Activated naive CD4-positive, alpha-beta T cell treated with anti-CD3 and anti-CD28 coated beads, Interleukin-2, amount 50 U/mL, for 72 hours (primary cell): ENCODE measurements at regions not wholly inside any gene's neighbourhood (a gene's known extent, or its start where the extent isn't known, plus 50 kb on each side); places are given as distances from the start of the nearest gene placed in this dataset.

Experiments
- ATAC-seq, 2 donors: fragments of 150-1000 bp; cut with Tn5 transposase; 2 replicates each; pipeline ENCODE4 v1.10.0; 2021; ENCODE audit warnings: mild to moderate bottlenecking in 2 of 2, moderate library complexity in 2 of 2
- DNase-seq, 2 donors: peaks; one replicate each; pipeline ENCODE4 v3.0.0; 2021 to 2022; ENCODE audit warnings: low spot score in 2 of 2
- H3K27ac Mint-ChIP-seq, 2 donors: one replicate each; pipeline ENCODE4 v1.8.0; 2022; ENCODE audit warnings: mild to moderate bottlenecking in 2 of 2, mixed read lengths in 2 of 2
- H3K36me3 Mint-ChIP-seq, 2 donors: one replicate each; pipeline ENCODE4 v1.8.0; 2022; ENCODE audit warnings: mixed read lengths in 2 of 2
- H3K9me3 Mint-ChIP-seq, 2 donors: one replicate each; pipeline ENCODE4 v1.8.0; 2022; ENCODE audit warnings: mixed read lengths in 2 of 2

DNA sequence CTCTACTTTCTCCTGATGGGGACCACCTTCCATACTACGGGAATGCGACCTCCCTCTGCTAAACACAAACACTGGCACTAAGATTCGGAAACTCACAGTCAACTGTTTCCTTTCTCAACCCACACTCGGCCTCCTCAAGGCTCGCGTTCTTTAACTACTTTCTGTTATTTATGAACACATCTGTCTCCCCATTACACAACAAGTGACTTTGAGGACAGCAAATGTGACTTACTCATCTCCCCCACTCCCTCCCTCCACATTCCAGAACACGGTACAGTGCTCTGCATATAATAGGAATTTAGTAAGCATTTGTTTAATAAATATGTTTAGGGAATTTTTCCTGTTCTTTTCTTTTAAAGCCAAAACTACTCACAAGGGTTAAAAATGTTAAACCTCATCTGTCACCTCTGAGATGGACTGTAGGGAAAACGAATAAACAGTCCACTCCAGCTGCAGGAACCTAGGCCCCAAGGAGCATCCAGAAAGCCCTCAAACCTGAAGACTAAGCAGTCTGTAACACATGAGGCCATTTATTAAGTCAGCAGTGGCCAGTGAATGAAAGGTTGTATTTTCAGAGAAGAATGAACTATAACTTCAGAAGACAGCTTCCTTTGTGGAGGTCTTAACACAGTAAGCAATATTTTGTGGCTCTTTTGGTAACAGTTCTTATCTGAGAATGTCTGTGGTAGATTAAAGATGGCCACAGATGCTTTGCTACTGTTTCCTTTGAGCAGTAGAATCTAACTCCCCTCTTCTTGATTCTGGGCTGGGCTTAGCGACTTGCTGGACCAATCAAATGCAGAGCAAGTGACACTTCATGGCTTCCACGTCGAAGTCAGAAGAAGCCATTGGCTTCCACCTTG lies 209.6 kb upstream of the DTNBP1 start:
- Mint-ChIP-seq H3K36me3 (no peaks in the 10 kb centered on the region), H3K9me3 (no peaks in the 10 kb centered on the region), H3K27ac (no peak overlapping the region)
- ATAC-seq: no peak
- DNase-seq: no peak

DNA sequence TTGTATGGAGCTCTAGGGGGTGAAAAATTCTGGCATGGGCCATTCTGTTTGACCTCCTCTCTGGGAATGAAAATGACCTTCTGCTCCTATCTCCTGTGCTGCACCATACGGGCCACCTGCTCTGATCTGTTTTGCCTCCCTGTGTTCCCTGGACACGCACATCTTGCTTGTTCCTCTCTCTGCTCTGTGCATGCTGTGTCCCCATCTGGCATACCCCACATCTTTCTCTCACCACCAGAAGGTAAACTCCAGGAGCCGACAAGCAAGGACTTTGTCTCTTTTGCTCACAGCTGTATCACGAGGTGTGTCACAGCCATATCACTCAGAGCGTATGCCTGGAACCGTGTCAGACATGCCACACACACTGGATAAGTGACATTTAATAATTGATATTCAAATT lies 208.4 kb upstream of the DTNBP1 start:
- no peaks in the 10 kb centered on the region for H3K36me3 Mint-ChIP-seq
- no peak for DNase-seq
- no peak overlapping the region for H3K27ac Mint-ChIP-seq
- H3K9me3 Mint-ChIP-seq: no peaks in the 10 kb centered on the region
- ATAC-seq: no peak

DNA sequence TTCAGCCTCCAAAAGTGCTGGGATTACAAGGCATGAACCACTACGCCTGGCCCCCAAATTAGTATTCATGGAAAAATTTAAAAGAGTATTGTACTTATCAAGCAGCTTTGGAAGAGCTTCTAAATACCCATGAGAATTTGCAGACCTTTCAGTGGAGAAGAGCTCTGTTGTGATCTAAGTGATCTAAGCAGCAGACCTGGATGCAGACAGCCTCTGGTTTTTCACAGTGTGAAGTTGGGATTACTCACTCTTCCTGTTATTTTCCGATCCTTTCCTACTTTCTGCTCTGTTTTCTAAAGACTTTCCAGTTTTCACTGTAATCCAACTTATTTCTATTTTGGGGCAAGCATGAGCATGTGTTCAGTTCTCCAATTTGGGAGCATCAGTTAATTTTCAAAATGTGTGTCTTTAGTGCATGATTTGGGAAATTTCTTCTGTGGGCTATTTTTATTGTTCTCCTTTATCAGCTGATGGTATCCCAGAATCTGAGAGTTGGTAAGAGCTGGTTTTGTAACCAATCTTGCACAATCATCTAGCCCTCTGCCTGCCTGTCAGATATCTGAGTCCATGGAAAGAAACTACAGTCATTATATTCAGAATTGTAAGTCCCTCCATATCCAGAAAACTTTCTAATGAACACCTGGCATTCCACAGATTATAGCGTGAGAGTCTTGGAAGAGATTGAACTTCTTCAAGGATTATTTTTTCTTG lies 207.7 kb upstream of the DTNBP1 start:
- Mint-ChIP-seq H3K27ac (no peak overlapping the region), H3K9me3 (no peaks in the 10 kb centered on the region), H3K36me3 (no peaks in the 10 kb centered on the region)
- no peak for ATAC-seq
- no peak for DNase-seq

DNA sequence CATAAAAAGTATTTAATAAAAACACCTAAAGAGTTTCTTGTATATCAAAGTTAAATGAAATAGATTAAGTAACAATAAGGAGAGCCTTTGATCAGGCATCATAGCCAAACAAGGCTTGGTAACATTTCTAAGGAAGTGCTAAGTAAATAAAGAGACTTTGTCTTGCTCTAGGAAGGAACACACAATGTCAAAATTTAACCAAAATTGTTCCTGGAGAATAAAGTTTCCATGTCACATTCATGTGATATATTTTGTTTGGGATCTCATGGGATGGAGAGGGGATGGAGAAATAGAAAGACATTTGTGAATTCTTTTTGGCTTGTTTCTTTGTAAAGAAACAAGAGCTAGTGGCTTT lies 201.9 kb upstream of the DTNBP1 start:
- no peak for DNase-seq

DNA sequence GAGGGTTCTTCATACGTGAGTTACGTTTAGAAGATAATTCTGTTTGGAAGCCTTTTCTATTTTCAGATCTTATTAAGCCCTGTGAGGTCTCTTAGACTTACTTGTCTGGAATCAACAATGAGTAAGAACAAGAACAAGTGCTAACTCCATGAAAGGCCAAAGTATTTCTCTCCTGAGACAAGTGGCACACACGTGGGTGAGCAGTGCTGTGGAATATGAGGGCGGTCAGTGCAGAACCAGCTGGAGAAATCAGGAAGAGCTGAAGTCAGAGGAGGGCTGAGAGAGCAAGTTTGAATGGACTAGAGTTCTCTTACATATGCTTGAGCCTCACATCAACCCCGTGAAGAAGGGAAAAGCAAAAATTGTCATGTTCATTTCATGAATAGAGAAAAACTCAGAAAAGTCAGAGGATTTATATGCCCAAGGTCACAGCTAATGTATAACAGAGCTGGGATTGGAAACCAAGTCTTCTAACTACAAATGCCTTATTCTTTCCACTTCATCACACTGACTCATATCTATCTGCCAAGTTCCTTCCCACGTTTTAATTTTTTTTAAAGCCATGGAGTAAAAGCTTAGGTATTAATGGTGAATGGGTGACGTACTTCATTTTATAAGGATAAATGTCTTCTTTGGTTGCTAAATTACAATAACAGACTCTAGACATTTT lies 201.3 kb upstream of the DTNBP1 start:
- ATAC-seq: no peak
- Mint-ChIP-seq H3K36me3 (peaks cover 0 to 4% of the 10 kb centered on the region in 2 donors), H3K27ac (no peak overlapping the region), H3K9me3 (peaks cover 0 to 8% of the 10 kb centered on the region in 2 donors)
- no peak for DNase-seq

More for the DNA sequence above, 201.9 kb upstream of the DTNBP1 start:
- H3K9me3 Mint-ChIP-seq: peaks cover 0 to 8% of the 10 kb centered on the region in 2 donors
- ATAC-seq: no peak
- no peak overlapping the region for H3K27ac Mint-ChIP-seq
- peaks cover 0 to 4% of the 10 kb centered on the region in 2 donors for H3K36me3 Mint-ChIP-seq

DNA sequence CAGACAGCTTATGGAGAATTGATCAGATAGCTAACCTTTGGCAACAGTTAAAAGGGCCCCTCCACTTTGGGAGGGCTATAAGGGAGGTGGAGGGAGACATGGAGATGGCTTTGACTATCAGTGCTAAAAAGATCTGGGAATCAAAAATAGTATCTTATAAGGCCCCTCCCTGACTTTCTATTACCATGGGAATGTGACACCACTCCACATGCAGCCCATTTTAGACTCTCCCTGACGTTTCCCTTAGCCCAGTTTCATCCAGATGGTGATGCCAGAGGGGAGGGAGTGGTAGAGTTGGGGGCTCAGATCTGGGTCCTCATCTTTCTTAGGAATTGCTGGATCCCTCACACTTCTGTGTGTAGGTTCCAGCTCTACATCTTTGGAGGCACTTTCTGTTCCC lies 200.0 kb upstream of the DTNBP1 start:
- Mint-ChIP-seq H3K9me3 (peaks cover 0 to 8% of the 10 kb centered on the region in 2 donors), H3K27ac (no peak overlapping the region), H3K36me3 (peaks cover 0 to 4% of the 10 kb centered on the region in 2 donors)
- ATAC-seq (no peak), DNase-seq (no peak)

DNA sequence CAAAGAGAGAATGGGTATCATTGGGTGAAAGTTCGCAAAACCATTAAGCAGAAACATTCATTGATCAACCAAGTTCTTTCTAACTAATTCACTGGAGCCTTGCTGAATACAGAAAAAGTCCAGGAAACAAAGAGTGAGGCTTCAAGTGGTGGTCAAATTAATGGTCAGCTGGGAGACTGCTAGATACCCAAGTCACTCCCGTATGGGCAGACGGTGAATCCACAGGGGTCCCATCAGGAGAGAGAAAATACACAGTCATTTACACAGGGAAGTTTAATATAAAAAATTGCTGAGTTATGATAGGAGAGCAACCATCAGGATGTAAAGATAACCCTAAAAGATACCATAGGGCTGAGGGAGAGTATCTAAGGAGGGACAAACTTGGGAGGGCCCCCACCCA lies 198.7 kb upstream of the DTNBP1 start:
- H3K27ac Mint-ChIP-seq: no peak overlapping the region
- DNase-seq (no peak), ATAC-seq (no peak)
- peaks cover 0 to 8% of the 10 kb centered on the region in 2 donors for H3K9me3 Mint-ChIP-seq
- H3K36me3 Mint-ChIP-seq: peaks cover 0 to 4% of the 10 kb centered on the region in 2 donors

DNA sequence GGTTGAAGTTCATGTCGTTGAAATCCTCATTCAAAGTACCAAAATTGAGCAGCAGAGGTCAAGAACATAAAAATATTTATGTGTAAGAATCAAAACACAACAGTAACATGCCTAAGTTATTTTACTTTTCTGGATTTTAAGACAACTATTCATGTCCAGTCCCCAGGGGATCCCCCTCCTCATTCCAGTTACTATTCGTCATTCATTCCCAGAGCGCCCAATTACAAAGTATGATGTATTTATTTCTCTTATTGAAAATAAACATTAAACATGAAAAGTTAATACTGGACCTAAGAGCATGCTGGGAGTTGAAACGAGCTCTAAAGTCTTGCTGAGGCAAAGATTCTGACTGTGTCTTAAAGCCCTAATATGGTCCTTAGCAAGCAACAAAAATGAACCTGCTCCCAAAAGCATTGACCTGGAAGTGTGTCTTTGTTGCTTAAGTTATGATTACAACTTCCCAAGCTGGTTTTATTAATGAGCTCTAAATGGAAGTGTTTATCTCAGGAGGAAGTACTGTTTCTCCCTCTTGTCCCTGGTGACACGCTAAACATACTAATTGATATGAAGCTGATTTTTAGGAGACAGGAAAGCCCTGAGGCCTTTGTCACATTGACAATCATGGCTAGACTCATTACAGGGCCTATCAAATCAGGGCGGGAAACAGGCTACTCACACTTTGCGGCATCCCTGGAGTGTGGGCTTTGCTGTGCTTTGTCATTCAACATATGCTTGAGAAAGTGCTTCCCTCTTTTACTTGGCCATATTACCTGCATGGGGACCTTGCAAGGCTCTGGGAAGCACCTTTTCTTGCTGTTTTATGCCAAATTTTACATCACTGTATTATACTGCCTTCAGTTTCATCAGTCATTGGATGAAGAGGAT lies 192.2 kb upstream of the DTNBP1 start:
- no peaks in the 10 kb centered on the region for H3K36me3 Mint-ChIP-seq

DNA sequence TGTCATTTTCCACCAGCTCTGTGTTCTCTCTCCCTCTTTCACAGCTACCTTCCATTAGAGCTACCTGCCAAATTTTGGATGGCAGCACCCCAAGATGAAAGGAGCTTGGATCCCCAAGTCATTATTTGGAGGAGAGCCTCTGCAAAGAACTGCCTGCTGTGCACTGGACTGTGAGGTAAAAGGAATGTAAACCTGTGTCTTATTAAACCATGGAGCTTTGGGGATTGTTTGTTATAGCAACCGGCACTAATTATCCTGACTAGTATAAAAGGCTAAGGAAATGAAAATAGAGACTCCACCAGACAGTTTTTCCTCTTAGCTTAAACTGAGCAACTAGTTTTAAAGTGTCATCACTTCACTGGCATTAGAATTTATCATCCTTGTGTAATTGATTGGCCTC lies 191.6 kb upstream of the DTNBP1 start:
- no peaks in the 10 kb centered on the region for H3K9me3 Mint-ChIP-seq
- no peak for ATAC-seq
- DNase-seq: no peak
- no peaks in the 10 kb centered on the region for H3K36me3 Mint-ChIP-seq
- H3K27ac Mint-ChIP-seq: no peak overlapping the region

More for the DNA sequence above, 192.2 kb upstream of the DTNBP1 start:
- DNase-seq (no peak), ATAC-seq (no peak)
- H3K9me3 Mint-ChIP-seq: no peaks in the 10 kb centered on the region
- H3K27ac Mint-ChIP-seq: no peak overlapping the region

DNA sequence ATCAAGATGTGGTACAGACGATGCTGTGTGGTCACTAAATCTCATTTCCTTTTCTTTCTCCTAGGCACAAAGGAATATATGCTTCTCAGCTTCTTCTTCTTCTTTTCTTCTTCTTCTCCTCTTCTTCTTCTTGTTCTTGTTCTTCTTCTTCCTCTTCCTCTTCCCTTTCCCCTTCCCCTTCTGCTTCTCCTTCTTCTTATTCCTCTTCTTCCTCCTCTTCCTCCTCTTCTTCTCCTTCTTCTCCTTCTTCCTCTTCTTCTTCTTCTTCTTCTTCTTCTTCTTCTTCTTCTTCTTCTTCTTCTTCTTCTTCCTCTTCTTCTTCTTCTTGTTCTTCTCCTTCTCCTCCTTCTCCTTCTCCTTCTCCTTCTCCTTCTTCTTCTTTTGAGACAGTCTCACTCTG lies 190.4 kb upstream of the DTNBP1 start:
- Mint-ChIP-seq H3K27ac (no peak overlapping the region), H3K9me3 (peaks cover 0 to 4% of the 10 kb centered on the region in 2 donors), H3K36me3 (no peaks in the 10 kb centered on the region)
- ATAC-seq (no peak), DNase-seq (no peak)

DNA sequence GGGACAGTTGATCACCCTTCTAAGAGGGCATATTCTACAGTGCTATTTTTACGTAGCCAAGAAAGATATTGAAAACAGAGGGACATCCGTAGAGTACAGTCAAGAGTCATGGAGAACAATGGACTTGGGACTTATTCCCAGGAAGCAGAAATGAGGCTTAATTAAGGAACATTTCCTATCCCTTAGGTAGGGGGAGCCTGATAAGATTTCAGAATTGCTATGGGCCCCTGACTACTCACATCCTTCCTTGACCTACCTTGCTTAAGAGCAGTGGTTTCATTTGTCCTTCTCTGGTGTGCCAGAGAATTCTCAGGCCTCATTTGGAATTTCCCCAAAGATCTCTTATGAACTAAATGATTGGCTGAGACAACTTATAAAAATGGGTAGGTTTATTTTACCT lies 189.5 kb upstream of the DTNBP1 start:
- ATAC-seq: no peak
- Mint-ChIP-seq H3K36me3 (no peaks in the 10 kb centered on the region), H3K9me3 (peaks cover 0 to 6% of the 10 kb centered on the region in 2 donors), H3K27ac (no peak overlapping the region)
- DNase-seq: no peak

DNA sequence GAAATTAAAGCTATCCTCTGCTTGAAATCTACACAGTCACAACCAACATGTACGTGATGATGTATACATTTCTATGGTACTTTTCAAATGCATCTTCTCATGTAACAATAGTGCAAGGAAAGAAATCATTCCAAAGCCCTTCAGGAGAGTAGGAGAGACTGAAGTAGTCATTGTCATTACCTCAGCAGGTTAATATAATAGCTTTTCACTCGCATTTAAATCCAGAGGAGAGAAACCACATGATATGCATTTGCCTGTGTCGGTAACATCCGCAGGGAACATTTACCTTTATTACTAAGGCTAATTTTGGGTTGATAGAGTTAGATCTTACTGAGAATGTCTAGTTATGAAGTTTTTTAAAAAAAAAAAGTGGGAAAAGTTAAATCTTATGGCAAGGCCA lies 186.6 kb upstream of the DTNBP1 start:
- Mint-ChIP-seq H3K36me3 (no peaks in the 10 kb centered on the region), H3K27ac (no peak overlapping the region), H3K9me3 (peaks cover 0 to 6% of the 10 kb centered on the region in 2 donors)
- ATAC-seq (no peak), DNase-seq (no peak)

DNA sequence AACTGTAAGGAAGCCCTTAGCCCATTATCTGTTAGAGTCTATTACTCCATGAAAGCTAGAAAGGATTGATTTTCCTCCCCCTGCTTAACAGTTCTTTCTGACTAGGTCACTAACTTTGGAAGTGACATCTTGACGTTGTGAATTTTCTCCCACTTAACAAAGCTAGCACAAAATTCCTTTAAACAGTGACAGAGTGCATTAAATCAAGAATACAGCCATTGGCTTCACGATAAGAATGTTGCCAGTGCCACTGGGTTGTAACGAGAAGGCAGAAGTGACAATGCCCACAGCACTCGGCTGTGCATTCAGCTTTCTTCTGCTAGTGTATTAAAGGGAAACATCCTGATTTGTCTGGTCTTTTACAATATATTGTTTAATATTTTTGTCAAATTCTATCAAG lies 182.7 kb upstream of the DTNBP1 start:
- ATAC-seq (no peak), DNase-seq (no peak)
- Mint-ChIP-seq H3K9me3 (peaks cover 0 to 6% of the 10 kb centered on the region in 2 donors), H3K36me3 (no peaks in the 10 kb centered on the region), H3K27ac (no peak overlapping the region)

DNA sequence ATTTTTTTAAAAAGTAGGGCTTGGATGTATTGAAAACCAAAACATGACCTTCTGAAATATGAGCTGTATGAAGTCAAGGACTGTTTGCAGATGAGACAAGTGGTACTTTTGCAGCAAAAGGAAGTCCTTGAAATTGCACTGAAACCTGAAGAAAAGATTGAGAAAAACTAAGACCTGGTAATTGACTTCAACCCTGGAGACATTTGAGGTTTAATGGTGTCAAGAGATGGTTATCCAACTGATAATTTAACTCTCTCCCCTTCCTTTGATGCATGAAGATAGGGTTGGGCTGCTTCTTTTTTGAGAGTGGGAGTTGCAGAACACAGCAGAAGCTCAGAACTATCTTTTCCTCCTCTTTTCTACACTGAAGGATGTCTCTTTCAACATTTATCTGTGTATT lies 180.9 kb upstream of the DTNBP1 start:
- no peaks in the 10 kb centered on the region for H3K36me3 Mint-ChIP-seq
- no peak overlapping the region for H3K27ac Mint-ChIP-seq
- H3K9me3 Mint-ChIP-seq: peaks cover 0 to 6% of the 10 kb centered on the region in 2 donors
- DNase-seq: no peak
- no peak for ATAC-seq

DNA sequence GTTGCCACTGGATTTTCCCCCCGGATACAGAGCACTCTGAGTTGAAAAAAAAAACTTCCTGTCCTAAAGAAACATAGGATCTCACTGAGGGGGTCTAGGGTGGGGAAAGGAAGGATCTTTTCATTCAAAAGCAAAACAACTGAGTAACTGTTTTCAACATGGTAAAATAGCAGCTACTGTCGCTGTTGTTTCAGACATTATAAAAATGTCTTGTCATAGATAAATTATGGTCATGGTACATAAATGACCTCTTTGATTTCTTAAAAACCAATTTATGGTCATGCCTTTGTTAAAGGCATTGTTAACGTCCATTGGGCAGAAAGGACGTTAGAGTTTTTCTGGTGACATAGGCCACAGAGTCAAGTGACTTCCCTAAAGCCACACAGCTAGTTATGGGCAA lies 180.4 kb upstream of the DTNBP1 start:
- DNase-seq: no peak
- no peak for ATAC-seq
- peaks cover 0 to 1% of the 10 kb centered on the region in 2 donors for H3K9me3 Mint-ChIP-seq
- no peaks in the 10 kb centered on the region for H3K36me3 Mint-ChIP-seq
- no peak overlapping the region for H3K27ac Mint-ChIP-seq

DNA sequence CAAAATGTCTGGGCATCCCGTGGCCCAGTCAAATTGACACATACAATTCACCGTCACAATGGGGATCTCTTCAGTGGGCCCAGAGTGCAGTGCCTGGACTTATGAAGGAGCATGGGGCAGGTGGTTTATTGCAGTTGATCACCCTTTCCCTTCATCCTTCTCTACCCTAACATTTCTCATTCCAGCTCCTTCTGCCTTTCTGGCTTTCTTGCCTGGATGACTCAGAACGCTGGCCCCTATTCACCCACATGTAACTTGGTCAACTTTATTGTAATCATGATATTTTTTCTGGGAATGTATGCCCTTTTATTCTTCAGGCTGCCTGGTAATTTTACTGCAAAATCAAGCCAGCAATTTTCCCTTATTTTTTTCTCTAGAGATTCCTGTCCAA lies 179.9 kb upstream of the DTNBP1 start:
- Mint-ChIP-seq H3K36me3 (no peaks in the 10 kb centered on the region), H3K9me3 (no peaks in the 10 kb centered on the region), H3K27ac (no peak overlapping the region)
- DNase-seq (no peak), ATAC-seq (no peak)
